H1 (cell line): ENCODE measurements at regions not wholly inside any gene's neighbourhood (a gene's known extent, or its start where the extent isn't known, plus 50 kb on each side); places are given as distances from the start of the nearest gene placed in this dataset.

Experiments
- CTCF ChIA-PET: fragments of 300-600 bp; sonication (Branson Sonifier 250); formaldehyde crosslinking; loops from one replicate; lab custom pipeline; 2021; ENCODE audit not compliant: partially characterized antibody; lab: Charles Lee
- POLR2A ChIA-PET: fragments of 300-600 bp; sonication (Branson Sonifier 250); formaldehyde crosslinking; loops from one replicate; lab custom pipeline; 2021; ENCODE audit warnings: inconsistent platforms; ENCODE audit not compliant: partially characterized antibody; lab: Charles Lee
- DNase-seq, 2 experiments: peaks; one replicate each; pipeline versions ENCODE4 v3.0.0 to v3.0.0-alpha.2; 2010 to 2022; ENCODE audit warnings: low spot score in 2 of 2, low read depth in 1 of 2, mixed read lengths in 1 of 2
- FAIRE-seq: peaks from 2 replicates; lab custom pipeline; 2011; peaks lifted over from hg19 to GRCh38; lab: Jason Lieb, UNC
- H2AFZ ChIP-seq: 2 replicates; pipeline ENCODE4 v1.8.1; 2012; ENCODE audit warnings: low read length, inconsistent platforms
- H2AK5ac ChIP-seq: 2 replicates; pipeline ENCODE4 v1.6.1; 2013; ENCODE audit warnings: low read depth, low read length
- H2BK120ac ChIP-seq: replicated peaks from 2 replicates; pipeline ENCODE3; 2013; ENCODE audit warnings: low read depth, low read length, inconsistent platforms
- H2BK12ac ChIP-seq: 2 replicates; pipeline ENCODE4 v1.6.1; 2013; ENCODE audit warnings: low read depth, low read length
- H2BK15ac ChIP-seq: 2 replicates; pipeline ENCODE4 v1.6.1; 2013; ENCODE audit warnings: low read length
- H2BK20ac ChIP-seq: 2 replicates; pipeline ENCODE4 v1.6.1; 2013; ENCODE audit warnings: low read length
- H2BK5ac ChIP-seq: 2 replicates; pipeline ENCODE4 v1.6.1; 2013; ENCODE audit warnings: low read depth, low read length
- H3K14ac ChIP-seq: 2 replicates; pipeline ENCODE4 v1.6.1; 2013; ENCODE audit warnings: inconsistent platforms; ENCODE audit not compliant: insufficient read length
- H3K18ac ChIP-seq: 2 replicates; pipeline ENCODE4 v1.6.1; 2013; ENCODE audit warnings: low read length; ENCODE audit errors: extremely low read depth
- H3K23ac ChIP-seq: 2 replicates; pipeline ENCODE4 v1.6.1; 2013; ENCODE audit warnings: inconsistent platforms; ENCODE audit not compliant: insufficient read length
- H3K23me2 ChIP-seq: 2 replicates; pipeline ENCODE4 v1.6.1; 2013; ENCODE audit warnings: low read depth, low read length
- H3K27ac ChIP-seq: 2 replicates; pipeline ENCODE4 v1.6.1; 2011; ENCODE audit warnings: low read depth, low read length, inconsistent platforms
- H3K27me3 ChIP-seq, 4 experiments: replicated peaks in 1 of 4; 1 replicate in 1 of 4; 2 replicates in 3 of 4; pipeline versions ENCODE4 v1.6.1 to v1.8.1; 2011 to 2013; ENCODE audit warnings: low read length in 3 of 4, mild to moderate bottlenecking in 3 of 4, inconsistent platforms in 2 of 4, mixed read lengths in 2 of 4, moderate library complexity in 1 of 4; ENCODE audit not compliant: control insufficient read depth in 3 of 4, insufficient read depth in 3 of 4; ENCODE audit errors: extremely low read depth in 1 of 4
- H3K36me3 ChIP-seq, 4 experiments: 2 replicates each; pipeline versions ENCODE4 v1.6.1 to v1.8.1; 2011 to 2013; ENCODE audit warnings: mild to moderate bottlenecking in 4 of 4, low read length in 3 of 4, moderate library complexity in 2 of 4, control low read depth in 1 of 4, inconsistent platforms in 1 of 4; ENCODE audit not compliant: insufficient read depth in 4 of 4, control insufficient read depth in 2 of 4
- H3K4ac ChIP-seq: replicated peaks from 2 replicates; pipeline ENCODE3; 2013; ENCODE audit warnings: low read length, low read depth, mixed read lengths, inconsistent platforms; ENCODE audit not compliant: insufficient read length
- H3K4me1 ChIP-seq, 4 experiments: replicated peaks in 1 of 4; 1 replicate in 1 of 4; 2 replicates in 3 of 4; pipeline versions ENCODE4 v1.6.1 to v1.8.1; 2011 to 2013; ENCODE audit warnings: low read length in 3 of 4, inconsistent platforms in 2 of 4, mixed read lengths in 1 of 4; ENCODE audit not compliant: insufficient read depth in 4 of 4, control insufficient read depth in 3 of 4
- H3K4me2 ChIP-seq, 2 experiments: 2 replicates each; pipeline versions ENCODE4 v1.6.1 to v1.8.1; 2011 to 2013; ENCODE audit warnings: low read depth in 2 of 2, low read length in 2 of 2, control low read depth in 1 of 2, inconsistent platforms in 1 of 2, mild to moderate bottlenecking in 1 of 2; ENCODE audit not compliant: insufficient read depth in 1 of 2
- H3K4me3 ChIP-seq, 4 experiments: fragments of 200-600, 300-600 bp in 1 of 4; sonication (generic), shearing (Covaris generic), sonication (Bioruptor Twin) in 1 of 4; 2 replicates each; pipeline versions ENCODE4 v1.5.1 to v1.8.1; 2011 to 2016; ENCODE audit warnings: low read length in 4 of 4, low read depth in 3 of 4, control low read depth in 2 of 4, inconsistent platforms in 2 of 4, mild to moderate bottlenecking in 2 of 4, mixed read lengths in 1 of 4, moderate library complexity in 1 of 4; ENCODE audit not compliant: insufficient read depth in 2 of 4; ENCODE audit errors: extremely low read depth in 1 of 4
- H3K56ac ChIP-seq: replicated peaks from 2 replicates; pipeline ENCODE3; 2013; ENCODE audit warnings: low read depth, mild to moderate bottlenecking, mixed read lengths, low read length, inconsistent platforms; ENCODE audit not compliant: insufficient read length
- H3K79me1 ChIP-seq: 2 replicates; pipeline ENCODE4 v1.6.1; 2013; ENCODE audit warnings: low read depth, low read length, control low read depth
- H3K79me2 ChIP-seq, 2 experiments: 2 replicates each; pipeline versions ENCODE4 v1.6.1 to v1.8.1; 2012 to 2013; ENCODE audit warnings: low read length in 2 of 2, mild to moderate bottlenecking in 2 of 2, inconsistent platforms in 1 of 2; ENCODE audit not compliant: insufficient read depth in 2 of 2, control insufficient read depth in 1 of 2
- H3K9ac ChIP-seq, 4 experiments: replicated peaks in 1 of 4; 1 replicate in 1 of 4; 2 replicates in 3 of 4; pipeline versions ENCODE4 v1.6.1 to v1.8.1; 2011 to 2013; ENCODE audit warnings: low read depth in 3 of 4, low read length in 3 of 4, control low read depth in 2 of 4, mild to moderate bottlenecking in 2 of 4, moderate library complexity in 2 of 4, inconsistent platforms in 1 of 4; ENCODE audit errors: extremely low read depth in 1 of 4
- H3K9me3 ChIP-seq, 2 experiments: 2 replicates each; pipeline versions ENCODE4 v1.6.1 to v1.8.1; 2012 to 2013; ENCODE audit warnings: mild to moderate bottlenecking in 2 of 2, moderate library complexity in 2 of 2, control low read depth in 1 of 2, inconsistent platforms in 1 of 2, low read depth in 1 of 2, low read length in 1 of 2, mixed read lengths in 1 of 2; ENCODE audit not compliant: insufficient read depth in 2 of 2
- H4K20me1 ChIP-seq, 2 experiments: replicated peaks in 1 of 2; 2 replicates each; pipeline versions ENCODE3 to v1.8.1; 2011 to 2013; ENCODE audit warnings: inconsistent platforms in 2 of 2, low read length in 2 of 2, mild to moderate bottlenecking in 1 of 2; ENCODE audit not compliant: insufficient read depth in 2 of 2, control insufficient read depth in 1 of 2
- H4K5ac ChIP-seq: 2 replicates; pipeline ENCODE4 v1.6.1; 2013; ENCODE audit warnings: low read length, low read depth, mixed read lengths, inconsistent platforms; ENCODE audit not compliant: insufficient read length
- H4K8ac ChIP-seq: 2 replicates; pipeline ENCODE4 v1.8.0; 2013; ENCODE audit warnings: mild to moderate bottlenecking, moderate library complexity, low read length, inconsistent platforms; ENCODE audit not compliant: insufficient read depth; ENCODE audit errors: extremely low read depth
- H4K91ac ChIP-seq: replicated peaks from 2 replicates; pipeline ENCODE3; 2013; ENCODE audit warnings: low read length, mixed read lengths, inconsistent platforms; ENCODE audit not compliant: insufficient read length
- CHD2 ChIP-seq: IDR thresholded peaks from 2 replicates; pipeline ENCODE4 v1.6.1; 2012; ENCODE audit warnings: low read length, improper control_type of control experiment
- CTBP2 ChIP-seq: IDR thresholded peaks from 2 replicates; pipeline ENCODE4 v1.7.0; 2011; ENCODE audit warnings: borderline replicate concordance, mild to moderate bottlenecking, moderate library complexity, mixed read lengths, low read length; ENCODE audit not compliant: insufficient read depth, insufficient read length
- EP300 ChIP-seq, 2 experiments: IDR thresholded peaks; 1 replicate in 1 of 2; 2 replicates in 1 of 2; pipeline ENCODE4 v1.6.1; 2011 to 2012; ENCODE audit warnings: low read depth in 2 of 2, low read length in 2 of 2, mild to moderate bottlenecking in 2 of 2, borderline replicate concordance in 1 of 2, inconsistent platforms in 1 of 2, moderate library complexity in 1 of 2
- EZH2 ChIP-seq: fragments of 200-600 bp; sonication (generic); IDR thresholded peaks from 2 replicates; pipeline ENCODE4 v1.7.1; 2012; ENCODE audit warnings: low read depth, mild to moderate bottlenecking, moderate library complexity, low read length, inconsistent platforms; ENCODE audit not compliant: severe bottlenecking
- HDAC2 ChIP-seq, 2 experiments: fragments of 300-600 bp in 1 of 2; sonication (generic) in 1 of 2; IDR thresholded peaks; 2 replicates each; pipeline ENCODE4 v1.6.1; 2011 to 2012; ENCODE audit warnings: low read depth in 2 of 2, low read length in 2 of 2, mild to moderate bottlenecking in 2 of 2, moderate library complexity in 2 of 2, borderline replicate concordance in 1 of 2, inconsistent platforms in 1 of 2
- KDM1A ChIP-seq: fragments of 200-600, 300-600 bp; sonication (generic); IDR thresholded peaks from 2 replicates; pipeline ENCODE4 v1.7.1; 2016; ENCODE audit warnings: mild to moderate bottlenecking, low read length, borderline replicate concordance
- RXRA ChIP-seq: IDR thresholded peaks from 2 replicates; pipeline ENCODE4 v1.6.1; 2011; ENCODE audit warnings: low read depth, mild to moderate bottlenecking, low read length, moderate library complexity; ENCODE audit not compliant: insufficient read depth
- SIX5 ChIP-seq: IDR thresholded peaks from 2 replicates; pipeline ENCODE4 v1.6.1; 2011; ENCODE audit warnings: mild to moderate bottlenecking, low read depth, low read length
- SUZ12 ChIP-seq: fragments of 200-600 bp; sonication (generic); IDR thresholded peaks from 2 replicates; pipeline ENCODE4 v1.6.1; 2012; ENCODE audit warnings: mild to moderate bottlenecking, inconsistent platforms, low read length, moderate library complexity, mixed read lengths
- TF ChIP-seq, protein P1 (sequence below): IDR thresholded peaks from 2 replicates; pipeline ENCODE4 v1.6.1; 2011; ENCODE audit warnings: low read length, improper control_type of control experiment
- TF ChIP-seq, protein P2 (sequence below), 3 experiments: IDR thresholded peaks; 1 replicate in 2 of 3; 2 replicates in 1 of 3; pipeline versions ENCODE4 v1.5.1 to v1.6.1; 2011; ENCODE audit warnings: low read length in 3 of 3, mild to moderate bottlenecking in 3 of 3, inconsistent platforms in 2 of 3, low read depth in 1 of 3, moderate library complexity in 1 of 3; ENCODE audit not compliant: insufficient read depth in 1 of 3; ENCODE audit errors: control extremely low read depth in 1 of 3

DNA sequence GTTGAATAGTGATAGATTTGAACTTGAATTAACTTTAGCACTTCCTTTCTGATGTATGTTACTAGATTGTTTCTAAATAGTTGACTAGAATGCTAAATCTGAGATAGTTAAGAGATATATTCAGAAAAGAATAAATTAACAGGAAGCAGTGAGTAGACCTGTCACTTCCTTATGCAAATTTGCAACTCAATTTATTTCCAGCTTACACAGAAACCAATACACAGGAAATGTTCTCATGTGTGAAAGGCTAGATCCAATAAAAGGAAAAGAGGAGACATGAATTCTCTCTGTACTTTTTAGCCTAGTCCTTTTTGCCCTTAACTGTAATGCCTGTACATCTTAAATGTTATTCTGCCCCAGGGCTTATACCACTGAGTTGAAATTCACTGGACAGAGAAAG lies 522.3 kb downstream of the COL11A1 start:
- ChIA-PET POLR2A (no interaction called here), CTCF (no interaction called here)
- Histone ChIP-seq H3K4me2 (no peak overlapping the region), H3K9ac (no peak overlapping the region), H3K4me3 (no peak overlapping the region), H4K20me1 (no peaks in the 10 kb centered on the region), H2BK20ac (no peak overlapping the region), H2BK15ac (no peak overlapping the region), H3K79me2 (no peaks in the 10 kb centered on the region), H3K9me3 (no peaks in the 10 kb centered on the region), H2BK120ac (no peak overlapping the region), H4K8ac (no peak overlapping the region), H3K36me3 (no peaks in the 10 kb centered on the region), H3K27ac (no peak overlapping the region), H3K18ac (no peak overlapping the region), H3K4ac (no peak overlapping the region), H3K79me1 (no peaks in the 10 kb centered on the region), H3K23ac (no peak overlapping the region), H3K56ac (no peak overlapping the region), H3K23me2 (no peaks in the 10 kb centered on the region), H2AFZ (no peak overlapping the region), H3K14ac (no peak overlapping the region), H2BK5ac (no peak overlapping the region), H3K4me1 (no peaks in the 10 kb centered on the region), H2AK5ac (no peak overlapping the region), H3K27me3 (no peaks in the 10 kb centered on the region), H4K91ac (no peak overlapping the region), H4K5ac (no peak overlapping the region), H2BK12ac (no peak overlapping the region)
- FAIRE-seq, result no peak
- DNase-seq, result no peak
- TF ChIP-seq HDAC2 (IDR thresholded peaks at IDR 0.05; ENCODE audit: borderline replicate concordance in 1 of 2, low read depth in 2 of 2, low read length in 2 of 2) (no peak), SUZ12 (no peak), KDM1A (no peak), EP300 (IDR thresholded peaks at IDR 0.05; ENCODE audit: borderline replicate concordance in 1 of 2, low read depth in 2 of 2, low read length in 2 of 2) (no peak), SIX5 (no peak), CTBP2 (no peak), EZH2 (no peak), RXRA (no peak), CHD2 (no peak)
- TF ChIP-seq, protein P1, sequence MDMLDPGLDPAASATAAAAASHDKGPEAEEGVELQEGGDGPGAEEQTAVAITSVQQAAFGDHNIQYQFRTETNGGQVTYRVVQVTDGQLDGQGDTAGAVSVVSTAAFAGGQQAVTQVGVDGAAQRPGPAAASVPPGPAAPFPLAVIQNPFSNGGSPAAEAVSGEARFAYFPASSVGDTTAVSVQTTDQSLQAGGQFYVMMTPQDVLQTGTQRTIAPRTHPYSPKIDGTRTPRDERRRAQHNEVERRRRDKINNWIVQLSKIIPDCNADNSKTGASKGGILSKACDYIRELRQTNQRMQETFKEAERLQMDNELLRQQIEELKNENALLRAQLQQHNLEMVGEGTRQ, result no peak
- TF ChIP-seq, protein P2, sequence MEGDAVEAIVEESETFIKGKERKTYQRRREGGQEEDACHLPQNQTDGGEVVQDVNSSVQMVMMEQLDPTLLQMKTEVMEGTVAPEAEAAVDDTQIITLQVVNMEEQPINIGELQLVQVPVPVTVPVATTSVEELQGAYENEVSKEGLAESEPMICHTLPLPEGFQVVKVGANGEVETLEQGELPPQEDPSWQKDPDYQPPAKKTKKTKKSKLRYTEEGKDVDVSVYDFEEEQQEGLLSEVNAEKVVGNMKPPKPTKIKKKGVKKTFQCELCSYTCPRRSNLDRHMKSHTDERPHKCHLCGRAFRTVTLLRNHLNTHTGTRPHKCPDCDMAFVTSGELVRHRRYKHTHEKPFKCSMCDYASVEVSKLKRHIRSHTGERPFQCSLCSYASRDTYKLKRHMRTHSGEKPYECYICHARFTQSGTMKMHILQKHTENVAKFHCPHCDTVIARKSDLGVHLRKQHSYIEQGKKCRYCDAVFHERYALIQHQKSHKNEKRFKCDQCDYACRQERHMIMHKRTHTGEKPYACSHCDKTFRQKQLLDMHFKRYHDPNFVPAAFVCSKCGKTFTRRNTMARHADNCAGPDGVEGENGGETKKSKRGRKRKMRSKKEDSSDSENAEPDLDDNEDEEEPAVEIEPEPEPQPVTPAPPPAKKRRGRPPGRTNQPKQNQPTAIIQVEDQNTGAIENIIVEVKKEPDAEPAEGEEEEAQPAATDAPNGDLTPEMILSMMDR (IDR thresholded peaks at IDR 0.05; ENCODE audit: control extremely low read depth in 1 of 3, insufficient read depth in 1 of 3, low read depth in 1 of 3, low read length in 3 of 3), result no peak
